WTC11 (cell line): ENCODE measurements at regions not wholly inside any gene's neighbourhood (a gene's known extent, or its start where the extent isn't known, plus 50 kb on each side); places are given as distances from the start of the nearest gene placed in this dataset.

ENCODE experiments used
- ATAC-seq: fragments of 200-7000 bp; cut with Tn5 transposase; 2 replicates; pipeline ENCODE4 v1.10.0; 2021; ENCODE audit warnings: mild to moderate bottlenecking, moderate library complexity
- CTCF ChIA-PET: fragments of 300-600 bp; sonication (Branson Sonifier 250); formaldehyde crosslinking; loops from one replicate; lab custom pipeline; 2021; ENCODE audit warnings: antibody characterized with exemption; lab: Charles Lee
- POLR2A ChIA-PET: fragments of 350-600 bp; sonication (Branson Sonifier 250); formaldehyde crosslinking; loops from one replicate; lab custom pipeline; 2021; ENCODE audit warnings: antibody characterized with exemption; lab: Charles Lee
- DNase-seq: peaks from one replicate; pipeline ENCODE4 v3.0.0; 2021; ENCODE audit warnings: low spot score
- H3K27ac Mint-ChIP-seq: 2 replicates; pipeline ENCODE4 v1.8.0; 2021; ENCODE audit warnings: mixed read lengths
- H3K27me3 Mint-ChIP-seq: 2 replicates; pipeline ENCODE4 v1.8.0; 2021; ENCODE audit warnings: low read depth, mild to moderate bottlenecking, moderate library complexity, mixed read lengths
- H3K36me3 Mint-ChIP-seq: 2 replicates; pipeline ENCODE4 v1.8.0; 2021; ENCODE audit warnings: mixed read lengths
- H3K4me1 Mint-ChIP-seq: 2 replicates; pipeline ENCODE4 v1.8.0; 2022; ENCODE audit warnings: mixed read lengths
- H3K4me3 Mint-ChIP-seq: 2 replicates; pipeline ENCODE4 v1.8.0; 2021; ENCODE audit warnings: mild to moderate bottlenecking, moderate library complexity, mixed read lengths
- H3K9me3 Mint-ChIP-seq: 2 replicates; pipeline ENCODE4 v1.8.0; 2021; ENCODE audit warnings: mixed read lengths
- AFF4 ChIP-seq: sonication (generic); formaldehyde crosslinking; IDR thresholded peaks from 2 replicates; pipeline ENCODE4 v1.8.1; 2023; ENCODE audit warnings: mild to moderate bottlenecking, missing genetic modification reagents, borderline replicate concordance
- ATF1 ChIP-seq: sonication (generic); formaldehyde crosslinking; IDR thresholded peaks from 2 replicates; pipeline ENCODE4 v1.8.1; 2023; ENCODE audit warnings: mild to moderate bottlenecking, moderate library complexity, missing genetic modification reagents
- CREM ChIP-seq: sonication (generic); formaldehyde crosslinking; IDR thresholded peaks from 2 replicates; pipeline ENCODE4 v1.8.1; 2022; ENCODE audit warnings: mild to moderate bottlenecking, missing genetic modification reagents, moderate library complexity
- ETV6 ChIP-seq: sonication (generic); formaldehyde crosslinking; IDR thresholded peaks from 2 replicates; pipeline ENCODE4 v1.8.1; 2022; ENCODE audit warnings: mild to moderate bottlenecking, missing genetic modification reagents
- FOXK1 ChIP-seq: sonication (generic); formaldehyde crosslinking; IDR thresholded peaks from 2 replicates; pipeline ENCODE4 v1.8.0; 2022; ENCODE audit warnings: mild to moderate bottlenecking, moderate library complexity, missing genetic modification reagents
- FOXP4 ChIP-seq: sonication (generic); formaldehyde crosslinking; IDR thresholded peaks from 2 replicates; pipeline ENCODE4 v1.8.0; 2022; ENCODE audit warnings: mild to moderate bottlenecking, missing genetic modification reagents
- GRHL2 ChIP-seq: fragments of 250-450 bp; sonication (Bioruptor Pico); IDR thresholded peaks from 2 replicates; pipeline ENCODE4 v1.8.0; 2022; ENCODE audit warnings: mild to moderate bottlenecking, moderate library complexity; ENCODE audit not compliant: insufficient replicate concordance, severe bottlenecking
- KAT7 ChIP-seq: sonication (generic); formaldehyde crosslinking; IDR thresholded peaks from 2 replicates; pipeline ENCODE4 v1.8.1; 2023; ENCODE audit warnings: missing genetic modification reagents, mild to moderate bottlenecking, borderline replicate concordance
- MYBL2 ChIP-seq: sonication (generic); formaldehyde crosslinking; IDR thresholded peaks from 2 replicates; pipeline ENCODE4 v1.8.1; 2023; ENCODE audit warnings: mild to moderate bottlenecking, moderate library complexity, missing genetic modification reagents
- NFATC4 ChIP-seq: fragments of 250-450 bp; sonication (Bioruptor Pico); IDR thresholded peaks from 2 replicates; pipeline ENCODE4 v1.9.0; 2021; ENCODE audit warnings: mild to moderate bottlenecking
- PRDM15 ChIP-seq: sonication (generic); formaldehyde crosslinking; IDR thresholded peaks from 2 replicates; pipeline ENCODE4 v1.8.0; 2022; ENCODE audit warnings: missing genetic modification reagents
- PREB ChIP-seq: sonication (generic); formaldehyde crosslinking; IDR thresholded peaks from 2 replicates; pipeline ENCODE4 v1.8.1; 2022; ENCODE audit warnings: mild to moderate bottlenecking, missing genetic modification reagents, moderate library complexity, borderline replicate concordance
- RORB ChIP-seq: fragments of 250-450 bp; sonication (Bioruptor Pico); IDR thresholded peaks from 2 replicates; pipeline ENCODE4 v1.9.0; 2021; ENCODE audit warnings: mild to moderate bottlenecking
- TEAD1 ChIP-seq: sonication (generic); formaldehyde crosslinking; IDR thresholded peaks from 2 replicates; pipeline ENCODE4 v1.8.0; 2022; ENCODE audit warnings: mild to moderate bottlenecking, missing genetic modification reagents
- USF2 ChIP-seq: sonication (generic); formaldehyde crosslinking; IDR thresholded peaks from 2 replicates; pipeline ENCODE4 v1.8.1; 2023; ENCODE audit warnings: mild to moderate bottlenecking, missing genetic modification reagents, moderate library complexity
- ZBTB43 ChIP-seq: sonication (generic); formaldehyde crosslinking; IDR thresholded peaks from 2 replicates; pipeline ENCODE4 v1.8.1; 2023; ENCODE audit warnings: mild to moderate bottlenecking, missing genetic modification reagents
- ZNF219 ChIP-seq: sonication (generic); formaldehyde crosslinking; IDR thresholded peaks from 2 replicates; pipeline ENCODE4 v1.8.0; 2023; ENCODE audit warnings: missing genetic modification reagents, mild to moderate bottlenecking, borderline replicate concordance
- ZNF416 ChIP-seq: fragments of 250-450 bp; sonication (Bioruptor Pico); IDR thresholded peaks from 2 replicates; pipeline ENCODE4 v1.9.0; 2021; ENCODE audit warnings: mild to moderate bottlenecking, inconsistent platforms
- ZNF671 ChIP-seq: fragments of 250-450 bp; sonication (Bioruptor Pico); IDR thresholded peaks from 2 replicates; pipeline ENCODE4 v1.8.0; 2021; ENCODE audit warnings: mild to moderate bottlenecking
- ZSCAN18 ChIP-seq: fragments of 250-450 bp; sonication (Bioruptor Pico); IDR thresholded peaks from 2 replicates; pipeline ENCODE4 v2.1.2; 2022; ENCODE audit warnings: mild to moderate bottlenecking, moderate library complexity

GRCh38 chrX:10365532-10366265, 208.9 kb downstream of the CLCN4 start:
- POLR2A ChIA-PET = no interaction called here
- TF ChIP-seq FOXK1 (CRISPR knock-in tag) (no peak), TEAD1 (CRISPR knock-in tag) (no peak), NFATC4 (CRISPR knock-in tag) (no peak), ZNF416 (no peak), ZNF219 (CRISPR knock-in tag) (no peak), PRDM15 (CRISPR knock-in tag) (no peak), FOXP4 (CRISPR knock-in tag) (no peak), RORB (CRISPR knock-in tag) (no peak), KAT7 (no peak), ZNF671 (CRISPR knock-in tag) (no peak)
- TF ChIP-seq, all 79 proteins: peak for 0
- H3K27me3 Mint-ChIP-seq = no peaks in the 10 kb centered on the region; the same call in 1 of the 2 replicates
- CTCF ChIA-PET = no interaction called here
- H3K36me3 Mint-ChIP-seq = peaks cover 4% of the 10 kb centered on the region; the same call in 1 of the 2 replicates
- peaks cover 6% of the 10 kb centered on the region for H3K4me1 Mint-ChIP-seq
- peaks cover 14% of the 10 kb centered on the region for H3K9me3 Mint-ChIP-seq
- H3K4me3 Mint-ChIP-seq = no peak overlapping the region
- ATAC-seq (no peak), DNase-seq (no peak)
- H3K27ac Mint-ChIP-seq = no peak overlapping the region

- Mint-ChIP-seq H3K27ac (no peak overlapping the region), H3K27me3 (no peaks in the 10 kb centered on the region; the same call in 1 of the 2 replicates), H3K36me3 (peaks cover 4% of the 10 kb centered on the region; the same call in 1 of the 2 replicates), H3K9me3 (peaks cover 14% of the 10 kb centered on the region), H3K4me1 (peaks cover 6% of the 10 kb centered on the region), H3K4me3 (no peak overlapping the region)
- POLR2A ChIA-PET = no interaction called here
- ATAC-seq (no peak), DNase-seq (no peak)
- CTCF ChIA-PET = no interaction called here
- TF ChIP-seq FOXK1 (CRISPR knock-in tag) = no peak
- no peak for TF ChIP-seq USF2 (CRISPR knock-in tag)
- TF ChIP-seq GRHL2 (CRISPR knock-in tag) = no peak
- no peak for TF ChIP-seq CREM (CRISPR knock-in tag)
- TF ChIP-seq MYBL2 (CRISPR knock-in tag) = no peak
- no peak for TF ChIP-seq ZNF671 (CRISPR knock-in tag)
- no peak for TF ChIP-seq PREB
- no peak for TF ChIP-seq TEAD1 (CRISPR knock-in tag)
- no peak for TF ChIP-seq ZSCAN18 (CRISPR knock-in tag)
- no peak for TF ChIP-seq RORB (CRISPR knock-in tag)
- TF ChIP-seq AFF4 (CRISPR knock-in tag) = no peak
- TF ChIP-seq ZBTB43 = no peak
- TF ChIP-seq ATF1 (CRISPR knock-in tag) = no peak
- TF ChIP-seq ETV6 (CRISPR knock-in tag) = no peak
Observed at GRCh38 chrX:10367406-10367805, 210.6 kb downstream of the CLCN4 start.
